Breast epithelium (tissue), 4 donors: ENCODE measurements at regions not wholly inside any gene's neighbourhood (a gene's known extent, or its start where the extent isn't known, plus 50 kb on each side); places are given as distances from the start of the nearest gene placed in this dataset.

Experiments used
- DNase-seq, 2 donors: peaks; one replicate each; pipeline ENCODE4 v3.0.0-alpha.2; 2019; ENCODE audit warnings: low spot score in 2 of 2
- H3K27ac ChIP-seq, 2 donors: fragments of 200-600 bp; sonication (generic) in 1 of 2; one replicate each; pipeline ENCODE4 v1.5.1; 2016 to 2019; ENCODE audit warnings: mild to moderate bottlenecking in 1 of 2
- H3K27me3 ChIP-seq, 2 donors: fragments of 200-600 bp; sonication (generic) in 1 of 2; one replicate each; pipeline versions ENCODE4 v1.5.1 to v1.6.0; 2017 to 2019; ENCODE audit warnings: control low read depth in 1 of 2, mild to moderate bottlenecking in 1 of 2
- H3K36me3 ChIP-seq: fragments of 200-600 bp; one replicate; pipeline ENCODE4 v1.5.1; 2019
- H3K4me1 ChIP-seq, 2 donors: fragments of 200-600 bp; sonication (generic); one replicate each; pipeline ENCODE4 v1.5.1; 2016 to 2019; ENCODE audit warnings: control low read depth in 1 of 2
- H3K4me3 ChIP-seq, 3 donors: fragments of 200-600 bp; sonication (generic); 1 replicate in 2 of 3; 2 replicates in 1 of 3; pipeline ENCODE4 v1.5.1; 2016 to 2019; ENCODE audit warnings: mild to moderate bottlenecking in 3 of 3, moderate library complexity in 2 of 3
- H3K9me3 ChIP-seq, 2 donors: fragments of 200-600 bp; sonication (generic) in 1 of 2; one replicate each; pipeline ENCODE4 v1.5.1; 2016 to 2019; ENCODE audit warnings: control low read depth in 1 of 2
- CTCF ChIP-seq, 3 donors: fragments of 450-650 bp; IDR thresholded peaks; one replicate each; pipeline ENCODE4 v1.5.1; 2016 to 2017; ENCODE audit warnings: antibody characterized with exemption in 3 of 3, mild to moderate bottlenecking in 3 of 3, moderate library complexity in 3 of 3
- POLR2A ChIP-seq: fragments of 450-650 bp; IDR thresholded peaks from one replicate; pipeline ENCODE4 v1.6.1; 2016; ENCODE audit warnings: antibody characterized with exemption, mild to moderate bottlenecking, moderate library complexity
- POLR2AphosphoS5 ChIP-seq, 3 donors: sonication (generic); formaldehyde crosslinking; IDR thresholded peaks; one replicate each; pipeline ENCODE4 v1.6.1; 2017; ENCODE audit warnings: antibody characterized with exemption in 3 of 3
- intact Hi-C: fragments of 100-400 bp; cut with DNase I; formaldehyde crosslinking; loops from one replicate; pipeline ENCODE4 v1.15.1; 2023; ENCODE audit warnings: low total_unique reads

GRCh38 chr12:91563011-91563765, 380.6 kb upstream of the DCN start:
- Histone ChIP-seq H3K9me3 (no peaks in the 10 kb centered on the region), H3K27me3 (no peaks in the 10 kb centered on the region), H3K27ac (no peak overlapping the region), H3K36me3 (no peaks in the 10 kb centered on the region), H3K4me1 (no peaks in the 10 kb centered on the region), H3K4me3 (no peak overlapping the region)
- TF ChIP-seq POLR2AphosphoS5 (IDR thresholded peaks at IDR 0.05), result no peak
- no peak for TF ChIP-seq POLR2A
- TF ChIP-seq CTCF (IDR thresholded peaks at IDR 0.05), result no peak
- DNase-seq, result no peak
- intact Hi-C loops, result no loop called here

GRCh38 chr12:91562476-91562875, 379.9 kb upstream of the DCN start:
- no peak overlapping the region for H3K4me3 ChIP-seq
- no peak overlapping the region for H3K27ac ChIP-seq
- intact Hi-C loops, result no loop called here
- DNase-seq, result no peak
- H3K36me3 ChIP-seq, result no peaks in the 10 kb centered on the region
- no peaks in the 10 kb centered on the region for H3K9me3 ChIP-seq
- no peak for TF ChIP-seq CTCF (IDR thresholded peaks at IDR 0.05)
- no peak for TF ChIP-seq POLR2AphosphoS5 (IDR thresholded peaks at IDR 0.05)
- no peak for TF ChIP-seq POLR2A
- H3K4me1 ChIP-seq, result no peaks in the 10 kb centered on the region
- no peaks in the 10 kb centered on the region for H3K27me3 ChIP-seq

- Histone ChIP-seq H3K27me3 (no peaks in the 10 kb centered on the region), H3K4me3 (no peak overlapping the region), H3K27ac (no peak overlapping the region), H3K4me1 (no peaks in the 10 kb centered on the region), H3K9me3 (no peaks in the 10 kb centered on the region), H3K36me3 (no peaks in the 10 kb centered on the region)
- TF ChIP-seq CTCF (IDR thresholded peaks at IDR 0.05) (no peak), POLR2AphosphoS5 (IDR thresholded peaks at IDR 0.05) (no peak), POLR2A (no peak)
- intact Hi-C loops, result no loop called here
- no peak for DNase-seq
These were observed 379.3 kb upstream of the DCN start for GRCh38 chr12:91561958-91562325.

GRCh38 chr12:91561301-91561957, 378.8 kb upstream of the DCN start:
- Histone ChIP-seq H3K27me3 (no peaks in the 10 kb centered on the region), H3K4me1 (no peaks in the 10 kb centered on the region), H3K4me3 (no peak overlapping the region), H3K9me3 (no peaks in the 10 kb centered on the region), H3K27ac (no peak overlapping the region), H3K36me3 (no peaks in the 10 kb centered on the region)
- TF ChIP-seq CTCF (IDR thresholded peaks at IDR 0.05) (no peak), POLR2A (no peak), POLR2AphosphoS5 (IDR thresholded peaks at IDR 0.05) (no peak)
- intact Hi-C loops, result no loop called here
- DNase-seq, result no peak

GRCh38 chr12:91556909-91557308, 374.3 kb upstream of the DCN start:
- Histone ChIP-seq H3K27me3 (no peaks in the 10 kb centered on the region), H3K4me3 (no peak overlapping the region), H3K36me3 (no peaks in the 10 kb centered on the region), H3K4me1 (no peaks in the 10 kb centered on the region), H3K27ac (no peak overlapping the region), H3K9me3 (peaks cover 0 to 3% of the 10 kb centered on the region in 2 donors)
- TF ChIP-seq CTCF (IDR thresholded peaks at IDR 0.05) (no peak), POLR2A (no peak), POLR2AphosphoS5 (IDR thresholded peaks at IDR 0.05) (no peak)
- intact Hi-C loops, result no loop called here
- DNase-seq, result no peak
